ENCODE measurements at regions not wholly inside any gene's neighbourhood (a gene's known extent, or its start where the extent isn't known, plus 50 kb on each side); places are given as distances from the start of the nearest gene placed in this dataset.
"Not testable (repeated sequence)": the region's sequence is repeated elsewhere in the genome, so short reads cannot be mapped to it uniquely, and the experiment has no call there.

GRCh38 chr2:180531787-180532186 is 448.6 kb upstream of the UBE2E3 start:
- not testable (repeated sequence) for TF ChIP-seq ZNF341 (tag by site-specific recombination; IDR thresholded peaks at IDR 0.05; ENCODE audit: low read depth); ZBTB17 (tag by site-specific recombination; IDR thresholded peaks at IDR 0.05); CTCF (tag by site-specific recombination; IDR thresholded peaks at IDR 0.05); ZNF792 (tag by site-specific recombination; IDR thresholded peaks at IDR 0.05); ZNF433 (tag by site-specific recombination; IDR thresholded peaks at IDR 0.05; ENCODE audit: low read depth)
